ENCODE measurements at regions not wholly inside any gene's neighbourhood (a gene's known extent, or its start where the extent isn't known, plus 50 kb on each side); places are given as distances from the start of the nearest gene placed in this dataset.

- no peak for TF ChIP-seq CTCF (IDR thresholded peaks at IDR 0.05; ENCODE audit: insufficient read depth, low read depth, low read length)
- no peak for TF ChIP-seq EZH2 (IDR thresholded peaks at IDR 0.05; ENCODE audit: insufficient read depth, low read length)
Measured at GRCh38 chr6:164124986-164125385, 710.5 kb downstream of the QKI start.
